Spleen (tissue), 11 donors: ENCODE measurements at regions not wholly inside any gene's neighbourhood (a gene's known extent, or its start where the extent isn't known, plus 50 kb on each side); places are given as distances from the start of the nearest gene placed in this dataset.

Source experiments
- DNase-seq: peaks from one replicate; pipeline ENCODE4 v3.0.0-alpha.2; 2020
- H3K27ac ChIP-seq, 8 donors: fragments of 200-600 bp; sonication (generic) in 7 of 8; 1 replicate in 4 of 8; 2 replicates in 4 of 8; pipeline versions ENCODE4 v1.5.0 to v1.8.0; 2016 to 2021; ENCODE audit warnings: inconsistent platforms in 4 of 8, mild to moderate bottlenecking in 4 of 8, moderate library complexity in 1 of 8
- H3K27me3 ChIP-seq, 7 donors: fragments of 200-600 bp; sonication (generic) in 6 of 7; replicated peaks in 1 of 7; 1 replicate in 4 of 7; 2 replicates in 3 of 7; pipeline versions ENCODE4 v1.5.0 to v1.8.0; 2016 to 2021; ENCODE audit warnings: inconsistent platforms in 3 of 7, mild to moderate bottlenecking in 1 of 7
- H3K36me3 ChIP-seq, 6 donors: fragments of 200-600 bp; sonication (generic) in 5 of 6; 1 replicate in 4 of 6; 2 replicates in 2 of 6; pipeline versions ENCODE4 v1.5.0 to v1.8.0; 2016 to 2021; ENCODE audit warnings: inconsistent platforms in 2 of 6
- H3K4me1 ChIP-seq, 6 donors: fragments of 200-600 bp; sonication (generic) in 5 of 6; 1 replicate in 3 of 6; 2 replicates in 3 of 6; pipeline versions ENCODE4 v1.5.0 to v1.8.0; 2016 to 2021; ENCODE audit warnings: inconsistent platforms in 3 of 6
- H3K4me3 ChIP-seq, 8 donors: fragments of 200-600 bp; sonication (generic) in 7 of 8; 1 replicate in 4 of 8; 2 replicates in 4 of 8; pipeline versions ENCODE4 v1.5.0 to v1.8.0; 2016 to 2021; ENCODE audit warnings: inconsistent platforms in 4 of 8, mild to moderate bottlenecking in 4 of 8, moderate library complexity in 2 of 8
- H3K9me3 ChIP-seq, 8 donors: fragments of 200-600 bp; sonication (generic) in 7 of 8; 1 replicate in 4 of 8; 2 replicates in 4 of 8; pipeline versions ENCODE4 v1.5.0 to v1.8.0; 2016 to 2021; ENCODE audit warnings: inconsistent platforms in 4 of 8
- CTCF ChIP-seq, 11 experiments: fragments of 200-600 bp in 7 of 11; fragments of 450-650 bp in 4 of 11; sonication (generic) in 4 of 11; IDR thresholded peaks in 8 of 11; conservative IDR thresholded peaks in 3 of 11; 1 replicate in 7 of 11; 2 replicates in 4 of 11; pipeline versions ENCODE4 v1.4.0 to v1.8.0; 2016 to 2021; ENCODE audit warnings: antibody characterized with exemption in 11 of 11, inconsistent platforms in 4 of 11, mild to moderate bottlenecking in 1 of 11
- POLR2A ChIP-seq, 3 donors: fragments of 450-650 bp; IDR thresholded peaks; one replicate each; pipeline ENCODE4 v1.5.1; 2017; ENCODE audit warnings: antibody characterized with exemption in 3 of 3, mild to moderate bottlenecking in 1 of 3
- POLR2AphosphoS5 ChIP-seq, 3 donors: sonication (generic); formaldehyde crosslinking; IDR thresholded peaks; one replicate each; pipeline ENCODE4 v1.5.1; 2017; ENCODE audit warnings: antibody characterized with exemption in 3 of 3
- WGBS, 5 donors: extraction: QIAGEN DNeasy Blood & Tissue Kit in 3 of 5; methylation state at CpG; one replicate each; pipeline versions ENCODE4 v1.1.5 to v1.1.7; 2013 to 2018; 5-methylcytosine and 5-hydroxymethylcytosine counted together
- intact Hi-C: fragments of 100-400 bp; cut with DNase I; formaldehyde crosslinking; loops from one replicate; pipeline ENCODE4 v1.15.0; 2023; ENCODE audit warnings: low total_unique reads
- donor health status: healthy with polysubstance abuse.
- donor health status: DM: no; HTN: no; CAD: no; lungs with moderate emphysema.
- donor health status: DM: no; HTN: no; CAD: no.
- donor health status: Bipolar disorder and iron deficiency.
- donor health status: healthy.
- donor health status: DM: no; HTN: no; CAD: no.
- donor health status: DM: yes; HTN: yes; CAD: no.

DNA sequence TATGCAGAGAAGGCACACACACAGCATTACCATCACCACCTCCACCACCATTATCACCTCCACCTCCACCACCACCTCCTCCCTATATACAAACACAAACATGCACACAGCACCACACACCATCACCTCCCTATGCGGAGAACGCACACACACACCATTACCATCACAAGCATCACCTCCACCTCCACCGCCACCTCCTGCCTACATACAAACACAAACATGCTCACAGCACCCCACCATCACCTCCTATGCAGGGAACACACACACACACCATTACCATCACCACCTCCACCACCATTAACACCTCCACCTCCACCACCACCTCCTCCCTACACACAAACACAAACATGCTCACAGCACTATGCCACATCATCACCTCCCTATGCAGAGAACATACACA, 236.5 kb upstream of the AFDN start:
- no peak overlapping the region for H3K4me3 ChIP-seq
- intact Hi-C loops = no loop called here
- H3K27ac ChIP-seq = no peak overlapping the region
- no peaks in the 10 kb centered on the region for H3K27me3 ChIP-seq
- WGBS, 5 donors = 92 to 100% (median 94%) methylated on average over 3 of the region's 3 CpGs
- H3K9me3 ChIP-seq = peaks cover 0 to 6% (median 0%) of the 10 kb centered on the region in 8 donors
- no peaks in the 10 kb centered on the region for H3K36me3 ChIP-seq
- no peak for TF ChIP-seq POLR2AphosphoS5 (IDR thresholded peaks at IDR 0.05)
- TF ChIP-seq POLR2A (IDR thresholded peaks at IDR 0.05) = no peak
- TF ChIP-seq CTCF (IDR thresholded peaks at IDR 0.05 in 8 of 11, conservative IDR thresholded peaks at IDR 0.05 in 3 of 11) = no peak
- peaks cover 0 to 4% (median 0%) of the 10 kb centered on the region in 6 donors for H3K4me1 ChIP-seq
- no peak for DNase-seq
